ENCODE measurements at regions not wholly inside any gene's neighbourhood (a gene's known extent, or its start where the extent isn't known, plus 50 kb on each side); places are given as distances from the start of the nearest gene placed in this dataset.

DNA sequence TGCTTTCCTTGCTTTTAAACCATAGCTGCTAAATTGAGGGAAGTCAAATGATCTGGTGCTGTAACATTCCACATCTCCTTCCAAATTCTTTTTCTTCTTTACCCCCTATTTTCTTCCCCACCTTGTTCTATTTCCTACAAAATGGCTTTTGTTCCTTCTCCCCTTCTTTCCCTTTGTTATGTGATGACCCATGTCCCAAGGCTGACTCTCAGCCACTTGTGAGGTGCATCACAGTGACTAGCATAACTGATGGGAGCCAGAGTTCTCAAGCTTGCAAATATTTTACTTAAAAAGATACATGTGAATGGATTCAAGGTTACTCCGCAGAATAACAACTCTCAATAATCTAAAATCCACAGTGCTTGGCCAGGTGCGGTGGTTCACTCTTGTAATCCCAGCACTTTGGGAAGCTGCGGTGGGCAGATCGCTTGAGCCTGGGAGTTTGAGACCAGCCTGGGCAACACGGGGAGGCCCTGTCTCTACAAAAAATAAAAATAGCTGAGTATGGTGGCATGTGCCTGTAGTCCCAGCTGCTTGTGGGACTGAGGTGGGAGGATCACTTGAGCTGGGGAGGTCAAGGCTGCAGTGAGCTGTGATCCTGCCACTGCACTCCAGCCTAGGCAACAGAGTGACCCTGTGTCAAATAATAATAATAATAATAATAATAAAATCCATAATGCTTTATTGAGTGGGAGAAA is 100.1 kb upstream of the CERS6 start:
- TF ChIP-seq EP300 (IDR thresholded peaks at IDR 0.05), result no peak
- TF ChIP-seq, protein P1, sequence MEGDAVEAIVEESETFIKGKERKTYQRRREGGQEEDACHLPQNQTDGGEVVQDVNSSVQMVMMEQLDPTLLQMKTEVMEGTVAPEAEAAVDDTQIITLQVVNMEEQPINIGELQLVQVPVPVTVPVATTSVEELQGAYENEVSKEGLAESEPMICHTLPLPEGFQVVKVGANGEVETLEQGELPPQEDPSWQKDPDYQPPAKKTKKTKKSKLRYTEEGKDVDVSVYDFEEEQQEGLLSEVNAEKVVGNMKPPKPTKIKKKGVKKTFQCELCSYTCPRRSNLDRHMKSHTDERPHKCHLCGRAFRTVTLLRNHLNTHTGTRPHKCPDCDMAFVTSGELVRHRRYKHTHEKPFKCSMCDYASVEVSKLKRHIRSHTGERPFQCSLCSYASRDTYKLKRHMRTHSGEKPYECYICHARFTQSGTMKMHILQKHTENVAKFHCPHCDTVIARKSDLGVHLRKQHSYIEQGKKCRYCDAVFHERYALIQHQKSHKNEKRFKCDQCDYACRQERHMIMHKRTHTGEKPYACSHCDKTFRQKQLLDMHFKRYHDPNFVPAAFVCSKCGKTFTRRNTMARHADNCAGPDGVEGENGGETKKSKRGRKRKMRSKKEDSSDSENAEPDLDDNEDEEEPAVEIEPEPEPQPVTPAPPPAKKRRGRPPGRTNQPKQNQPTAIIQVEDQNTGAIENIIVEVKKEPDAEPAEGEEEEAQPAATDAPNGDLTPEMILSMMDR (IDR thresholded peaks at IDR 0.05), result no peak
